ENCODE measurements at regions not wholly inside any gene's neighbourhood (a gene's known extent, or its start where the extent isn't known, plus 50 kb on each side); places are given as distances from the start of the nearest gene placed in this dataset.

- Histone ChIP-seq H3K9me3 (no peaks in the 10 kb centered on the region), H3K36me3 (no peaks in the 10 kb centered on the region), H3K27me3 (replicated peaks; ENCODE audit: insufficient read depth) (no peaks in the 10 kb centered on the region), H3K27ac (no peak overlapping the region), H3K4me1 (replicated peaks) (no peaks in the 10 kb centered on the region), H3K4me3 (no peak overlapping the region)
- TF ChIP-seq POLR2AphosphoS5 (IDR thresholded peaks at IDR 0.05): no peak
- no peak for TF ChIP-seq POLR2A (IDR thresholded peaks at IDR 0.05)
- TF ChIP-seq CTCF (IDR thresholded peaks at IDR 0.05): no peak
- DNase-seq (ENCODE audit: low spot score): no peak
- intact Hi-C loops (cut with DNase I): no loop called here
- WGBS: 74% methylated on average over 3 of the region's 3 CpGs
These were observed 138.4 kb downstream of the RHOU start for GRCh38 chr1:228873709-228874108.

- no peaks in the 10 kb centered on the region for H3K4me1 ChIP-seq (replicated peaks)
- no peak for TF ChIP-seq CTCF (IDR thresholded peaks at IDR 0.05)
- TF ChIP-seq POLR2AphosphoS5 (IDR thresholded peaks at IDR 0.05): no peak
- TF ChIP-seq POLR2A (IDR thresholded peaks at IDR 0.05): no peak
- H3K27me3 ChIP-seq (replicated peaks; ENCODE audit: insufficient read depth): no peaks in the 10 kb centered on the region
- H3K4me3 ChIP-seq: no peak overlapping the region
- no peaks in the 10 kb centered on the region for H3K9me3 ChIP-seq
- intact Hi-C loops (cut with DNase I): no loop called here
- H3K36me3 ChIP-seq: no peaks in the 10 kb centered on the region
- no peak overlapping the region for H3K27ac ChIP-seq
- 87% methylated on average over 3 of the region's 3 CpGs for WGBS
- DNase-seq (ENCODE audit: low spot score): no peak
These were observed 140.5 kb downstream of the RHOU start for GRCh38 chr1:228875741-228876140.

DNA sequence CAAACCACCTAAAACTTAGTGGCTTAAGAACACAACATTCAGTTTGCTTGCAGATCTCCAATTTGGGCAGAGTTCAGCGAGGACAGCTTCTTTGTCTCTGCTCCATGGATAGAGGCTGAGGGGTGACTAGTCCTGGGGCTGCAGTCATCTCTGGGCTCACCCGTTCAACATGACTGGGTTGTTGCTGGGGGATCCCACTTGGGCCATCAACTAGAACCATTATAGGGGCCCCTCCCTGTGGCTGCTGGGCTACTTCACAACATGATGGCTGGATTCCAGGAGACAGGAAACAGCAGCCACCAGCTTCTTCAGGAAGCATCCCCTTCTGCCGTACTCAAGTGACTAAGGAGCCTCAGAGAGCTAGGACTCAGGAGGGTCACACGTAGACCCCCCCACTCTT is 140.9 kb downstream of the RHOU start:
- no peaks in the 10 kb centered on the region for H3K4me1 ChIP-seq (replicated peaks)
- H3K27me3 ChIP-seq (replicated peaks; ENCODE audit: insufficient read depth): no peaks in the 10 kb centered on the region
- H3K27ac ChIP-seq: no peak overlapping the region
- 87% methylated on average over 4 of the region's 4 CpGs for WGBS
- H3K36me3 ChIP-seq: no peaks in the 10 kb centered on the region
- no peak for DNase-seq (ENCODE audit: low spot score)
- no peak for TF ChIP-seq POLR2AphosphoS5 (IDR thresholded peaks at IDR 0.05)
- TF ChIP-seq CTCF (IDR thresholded peaks at IDR 0.05): no peak
- TF ChIP-seq POLR2A (IDR thresholded peaks at IDR 0.05): no peak
- H3K9me3 ChIP-seq: no peaks in the 10 kb centered on the region
- no peak overlapping the region for H3K4me3 ChIP-seq
- intact Hi-C loops (cut with DNase I): no loop called here

DNA sequence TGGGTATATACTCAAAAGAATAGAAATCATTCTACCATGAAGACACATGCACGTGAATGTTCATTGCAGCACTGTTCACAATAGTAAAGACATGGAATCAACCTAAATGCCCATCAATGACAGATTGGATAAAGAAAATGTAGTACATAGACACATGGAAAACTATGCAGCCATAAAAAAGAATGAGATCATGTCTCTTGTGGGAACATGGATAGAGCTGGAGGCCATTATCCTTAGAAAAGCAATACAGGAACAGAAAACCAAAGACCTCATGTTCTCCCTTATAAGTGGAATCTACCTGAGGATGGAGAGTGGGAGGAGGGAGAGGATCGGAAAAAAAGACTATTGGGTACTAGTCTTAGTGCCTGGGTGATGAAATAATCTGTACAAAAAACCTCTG is 143.9 kb downstream of the RHOU start:
- Histone ChIP-seq H3K4me3 (no peak overlapping the region), H3K27ac (no peak overlapping the region), H3K9me3 (no peaks in the 10 kb centered on the region), H3K4me1 (replicated peaks) (no peaks in the 10 kb centered on the region), H3K27me3 (replicated peaks; ENCODE audit: insufficient read depth) (no peaks in the 10 kb centered on the region), H3K36me3 (no peaks in the 10 kb centered on the region)
- no peak for TF ChIP-seq POLR2AphosphoS5 (IDR thresholded peaks at IDR 0.05)
- no peak for TF ChIP-seq POLR2A (IDR thresholded peaks at IDR 0.05)
- no peak for TF ChIP-seq CTCF (IDR thresholded peaks at IDR 0.05)
- WGBS: 94% methylated on average over 2 of the region's 2 CpGs
- no peak for DNase-seq (ENCODE audit: low spot score)
- intact Hi-C loops (cut with DNase I): no loop called here

DNA sequence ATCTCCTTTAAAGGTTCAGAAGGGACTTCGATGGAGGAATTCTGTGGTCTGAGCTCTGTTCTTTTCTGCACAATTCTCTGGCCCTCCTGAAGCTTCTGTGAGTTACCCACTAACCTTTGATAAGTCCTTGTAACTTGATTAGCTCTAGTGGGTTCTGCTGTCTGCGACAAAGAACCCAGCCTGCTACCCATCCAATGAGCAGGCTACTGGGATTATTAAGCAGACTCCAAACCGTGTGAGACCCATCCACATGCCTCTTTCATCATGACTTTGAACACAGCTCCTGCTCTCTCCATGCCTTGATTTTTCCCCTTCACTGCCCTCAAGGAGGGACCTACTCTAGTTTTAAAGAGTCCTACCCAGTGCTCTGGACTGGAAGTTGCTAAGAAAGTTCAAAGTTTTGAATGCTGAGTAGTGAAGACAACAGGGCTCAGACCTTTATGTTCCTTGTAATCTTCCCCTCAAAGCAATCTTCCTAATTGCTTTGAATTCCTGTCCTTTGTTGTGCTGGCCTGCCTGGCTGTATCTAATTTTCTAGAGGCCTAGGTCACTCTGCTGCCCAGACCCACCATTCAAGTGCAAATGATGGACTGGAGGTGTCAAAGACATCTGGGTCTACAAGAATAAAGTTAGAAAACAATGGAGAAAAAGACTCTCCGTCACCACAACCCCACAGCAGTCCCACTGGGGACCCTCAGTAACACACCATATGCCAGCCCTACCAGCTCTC is 146.9 kb downstream of the RHOU start:
- no peaks in the 10 kb centered on the region for H3K27me3 ChIP-seq (replicated peaks; ENCODE audit: insufficient read depth)
- intact Hi-C loops (cut with DNase I): no loop called here
- no peak overlapping the region for H3K27ac ChIP-seq
- H3K36me3 ChIP-seq: no peaks in the 10 kb centered on the region
- no peak overlapping the region for H3K4me3 ChIP-seq
- DNase-seq (ENCODE audit: low spot score): no peak
- no peaks in the 10 kb centered on the region for H3K9me3 ChIP-seq
- WGBS: 95% methylated on average over 4 of the region's 4 CpGs
- TF ChIP-seq POLR2AphosphoS5 (IDR thresholded peaks at IDR 0.05) (no peak), CTCF (IDR thresholded peaks at IDR 0.05) (no peak), POLR2A (IDR thresholded peaks at IDR 0.05) (no peak)
- no peaks in the 10 kb centered on the region for H3K4me1 ChIP-seq (replicated peaks)

Measured in prostate gland (tissue), 2 donors.